ENCODE measurements at regions not wholly inside any gene's neighbourhood (a gene's known extent, or its start where the extent isn't known, plus 50 kb on each side); places are given as distances from the start of the nearest gene placed in this dataset.
"Not testable (repeated sequence)": the region's sequence is repeated elsewhere in the genome, so short reads cannot be mapped to it uniquely, and the experiment has no call there.

DNA sequence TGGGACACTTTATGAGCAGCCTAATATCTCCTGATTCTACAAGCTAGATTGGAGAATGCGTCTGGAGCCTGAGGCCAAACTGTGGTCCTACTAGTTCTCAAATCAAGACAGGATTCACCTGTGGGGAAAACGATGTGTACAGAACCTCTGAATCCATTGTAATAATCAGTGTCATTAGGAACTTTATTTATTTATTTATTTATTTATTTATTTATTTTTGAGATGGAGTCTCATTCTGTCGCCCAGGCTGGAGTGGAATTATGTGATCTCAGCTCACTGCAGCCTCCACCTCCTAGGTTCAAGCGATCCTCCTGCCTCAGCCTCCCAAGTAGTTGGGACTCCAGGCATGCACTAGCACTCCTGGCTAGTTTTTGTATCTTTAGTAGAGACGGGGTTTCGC lies 52.6 kb upstream of the KIF26B start:
- not testable (repeated sequence) for DNase-seq

DNA sequence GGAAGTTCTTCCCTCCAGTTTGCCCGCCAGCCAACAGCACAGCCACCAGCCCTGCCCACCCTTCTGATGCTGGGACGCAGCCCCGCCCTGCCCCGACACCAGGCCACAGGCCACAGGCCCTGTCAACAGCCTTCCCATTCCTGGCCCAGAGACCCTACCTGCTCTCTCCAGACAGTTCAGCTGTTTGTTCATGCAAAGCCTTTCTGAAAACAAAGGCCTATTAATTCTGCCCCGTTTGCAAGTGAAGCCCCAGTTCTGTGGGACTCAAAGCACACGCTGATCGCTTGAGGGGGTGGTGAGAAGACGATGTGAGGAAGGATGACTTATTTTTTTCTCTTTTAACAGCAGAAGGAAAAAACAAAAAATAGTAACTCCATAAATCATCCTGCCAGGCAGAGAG lies 55.4 kb upstream of the KIF26B start:
- DNase-seq = no peak

DNA sequence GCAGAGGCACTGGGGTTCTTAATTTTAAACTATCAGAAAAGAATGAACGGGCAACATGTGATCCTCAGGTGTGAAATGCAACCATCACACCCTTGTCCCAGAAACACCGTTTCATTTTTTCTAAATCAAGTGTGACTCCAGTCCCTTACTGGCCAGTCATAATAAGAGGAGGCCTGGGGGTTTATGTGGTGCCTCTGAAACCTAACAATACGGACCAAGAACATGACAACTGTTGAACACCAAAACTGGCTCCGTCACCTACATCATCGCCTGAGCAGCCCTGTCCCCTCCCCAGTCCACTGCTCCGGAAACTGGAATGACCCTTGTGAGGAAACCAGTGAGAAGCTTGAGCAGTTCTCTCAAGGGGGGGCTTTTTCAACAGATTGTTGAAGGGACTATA lies 55.9 kb upstream of the KIF26B start:
- no peak for DNase-seq

DNA sequence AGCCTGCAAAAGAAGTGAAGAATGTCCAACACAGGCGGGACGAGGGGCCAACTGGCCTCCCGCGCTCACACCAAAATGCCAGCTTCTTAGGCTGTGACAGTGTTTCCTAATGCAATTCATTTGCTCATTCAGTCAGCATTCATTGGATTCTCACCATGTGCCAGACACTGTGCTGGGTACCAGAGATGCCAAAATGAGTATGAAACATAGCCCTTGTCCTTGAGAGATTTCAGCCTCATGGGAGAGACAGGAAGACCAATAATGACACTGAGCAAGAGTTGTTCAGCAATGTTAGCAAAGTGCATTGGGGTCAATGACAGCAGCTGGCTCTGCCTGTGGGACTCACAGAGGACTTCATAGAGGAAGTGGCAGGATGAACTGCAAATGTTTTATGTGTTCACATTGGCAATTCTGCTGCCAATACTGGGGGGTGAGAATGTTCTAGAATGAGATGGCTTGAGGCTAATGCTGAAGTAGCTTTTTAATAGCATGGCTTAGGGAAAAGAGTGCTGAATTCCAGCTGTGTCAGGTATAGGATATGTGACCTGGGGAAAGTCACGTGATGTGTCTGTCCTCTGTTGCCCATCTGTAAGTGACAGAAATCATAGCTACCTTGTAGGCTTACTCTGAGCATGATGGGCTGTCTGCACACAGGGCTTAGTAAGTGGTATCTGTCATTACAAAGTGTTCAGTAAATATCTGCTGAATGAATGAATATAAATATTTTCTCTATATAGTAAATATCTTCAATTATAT lies 58.3 kb upstream of the KIF26B start:
- no peak for DNase-seq

DNA sequence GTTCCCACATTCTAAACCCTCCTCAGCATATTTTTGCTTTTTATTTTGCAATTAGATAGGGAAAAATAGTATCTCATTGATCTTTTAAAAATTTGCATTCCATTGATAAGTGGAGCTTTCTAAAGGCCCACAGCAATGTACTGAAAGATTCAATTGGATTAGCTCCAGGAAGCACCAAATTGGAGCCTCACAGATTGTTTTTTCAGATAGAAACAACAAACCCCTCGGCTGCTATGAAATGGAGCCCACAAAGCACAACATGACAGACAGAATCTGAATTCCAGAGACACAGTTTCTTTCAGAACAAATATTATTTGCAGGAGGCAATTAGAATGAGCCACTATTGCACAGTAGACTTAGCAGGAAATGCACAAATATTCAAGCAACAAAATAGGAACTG lies 58.9 kb upstream of the KIF26B start:
- no peak for DNase-seq

GRCh38 chr1:245094954-245095353 lies 59.8 kb upstream of the KIF26B start:
- DNase-seq = no peak

GRCh38 chr1:245094092-245094491 lies 60.7 kb upstream of the KIF26B start:
- no peak for DNase-seq

GRCh38 chr1:245092638-245092976 lies 62.2 kb upstream of the KIF26B start:
- DNase-seq = no peak

- DNase-seq = peak; percentile 97
Observed at GRCh38 chr1:245091818-245092637, 62.8 kb upstream of the KIF26B start.

GRCh38 chr1:245091171-245091621 lies 63.6 kb upstream of the KIF26B start:
- no peak for DNase-seq

GRCh38 chr1:245090491-245091090 lies 64.2 kb upstream of the KIF26B start:
- no peak for DNase-seq

- no peak for DNase-seq
Observed at GRCh38 chr1:245087723-245088122, 67.1 kb upstream of the KIF26B start.

GRCh38 chr1:245086389-245086969 lies 68.3 kb upstream of the KIF26B start:
- DNase-seq = peak; percentile 72

- peak; percentile 96 for DNase-seq
Observed at GRCh38 chr1:245085508-245086095, 69.2 kb upstream of the KIF26B start.

- DNase-seq = no peak
Observed at GRCh38 chr1:245084551-245084950, 70.2 kb upstream of the KIF26B start.

DNA sequence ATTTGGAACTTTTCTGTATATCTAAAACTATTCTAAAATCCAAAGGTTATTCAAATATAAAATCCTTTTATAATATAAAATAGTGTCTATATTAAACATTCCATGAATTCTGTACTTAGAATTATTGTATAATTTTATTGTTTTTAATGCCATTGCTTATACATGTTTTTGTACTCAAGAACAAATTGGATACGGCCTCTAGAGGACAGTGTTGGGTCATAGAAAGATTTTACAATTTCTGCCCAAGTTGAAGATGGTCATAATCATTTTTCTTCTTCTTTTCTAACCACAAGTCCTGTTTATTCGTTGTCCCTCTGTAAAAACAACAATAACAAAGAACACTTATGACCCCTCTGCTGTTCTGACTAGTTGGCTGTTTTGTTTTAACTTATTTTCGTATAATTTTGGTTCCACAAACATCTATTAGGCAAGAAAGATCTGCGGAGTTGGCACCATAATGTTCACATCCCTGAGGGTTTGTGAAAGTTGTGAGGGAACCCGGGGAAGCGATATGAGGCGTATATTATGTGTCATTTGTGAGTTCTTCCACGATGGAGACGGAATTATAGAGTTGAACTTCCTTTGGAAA lies 75.7 kb upstream of the KIF26B start:
- peak; percentile 62 for DNase-seq

- no peak for DNase-seq
Observed at GRCh38 chr1:245074898-245075297, 79.9 kb upstream of the KIF26B start.

DNA sequence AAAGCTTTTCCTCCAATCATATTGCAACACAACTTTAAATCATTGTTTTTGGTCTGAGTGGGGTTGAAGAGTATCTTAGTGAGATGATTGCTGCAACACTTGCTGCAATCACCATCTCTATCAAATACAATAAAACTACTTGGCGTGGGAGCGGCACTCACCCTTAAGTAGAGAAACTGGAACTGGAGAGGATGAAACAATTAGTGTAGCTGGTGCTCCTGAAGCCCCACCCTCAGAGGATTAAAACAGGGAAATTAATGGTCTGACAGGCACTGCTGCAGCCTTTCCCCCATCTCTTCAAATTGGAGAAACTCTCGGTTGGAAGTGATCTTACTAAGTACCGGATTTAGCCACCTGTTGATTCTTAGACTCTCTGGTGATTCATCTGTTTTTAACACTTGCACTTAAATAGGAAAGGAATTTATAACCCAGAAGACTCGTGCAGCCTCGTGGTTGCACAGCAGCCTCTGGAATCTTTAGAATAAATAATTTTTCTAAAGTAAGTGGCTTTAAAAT lies 80.5 kb upstream of the KIF26B start:
- DNase-seq = peak; percentile 36

GRCh38 chr1:245070836-245071615 lies 83.8 kb upstream of the KIF26B start:
- no peak for DNase-seq

- DNase-seq = peak; percentile 29
Observed at GRCh38 chr1:245067257-245067656, 87.5 kb upstream of the KIF26B start.

GRCh38 chr1:245062741-245063305 lies 92.0 kb upstream of the KIF26B start:
- DNase-seq = no peak

Data from fibroblast of upper back skin (primary cell).